ENCODE measurements at regions not wholly inside any gene's neighbourhood (a gene's known extent, or its start where the extent isn't known, plus 50 kb on each side); places are given as distances from the start of the nearest gene placed in this dataset.

DNA sequence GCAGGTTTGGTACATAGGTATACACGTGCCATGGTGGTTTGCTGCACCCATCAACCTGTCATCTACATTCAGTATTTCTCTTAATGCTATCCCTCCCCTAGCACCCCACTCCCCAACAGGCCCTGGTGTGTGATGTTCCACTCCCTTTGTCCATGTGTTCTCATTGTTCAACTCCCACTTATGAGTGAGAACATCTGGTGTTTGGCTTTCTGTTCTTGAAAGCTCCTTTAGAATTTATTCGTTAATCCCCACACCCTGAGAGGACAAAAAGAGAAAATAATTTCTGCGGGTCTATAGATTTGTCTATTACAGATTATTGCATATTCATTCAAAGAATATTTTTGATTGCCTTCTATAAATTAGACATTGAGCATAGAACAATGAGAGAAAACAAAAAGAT lies 455.5 kb downstream of the PLPP3 start:
- H3K4me1 ChIP-seq (ENCODE audit: control insufficient read depth in 1 of 2, insufficient read depth in 2 of 2, low read length in 2 of 2), result no peaks in the 10 kb centered on the region
- intact Hi-C loops (cut with micrococcal nuclease), result no loop called here

DNA sequence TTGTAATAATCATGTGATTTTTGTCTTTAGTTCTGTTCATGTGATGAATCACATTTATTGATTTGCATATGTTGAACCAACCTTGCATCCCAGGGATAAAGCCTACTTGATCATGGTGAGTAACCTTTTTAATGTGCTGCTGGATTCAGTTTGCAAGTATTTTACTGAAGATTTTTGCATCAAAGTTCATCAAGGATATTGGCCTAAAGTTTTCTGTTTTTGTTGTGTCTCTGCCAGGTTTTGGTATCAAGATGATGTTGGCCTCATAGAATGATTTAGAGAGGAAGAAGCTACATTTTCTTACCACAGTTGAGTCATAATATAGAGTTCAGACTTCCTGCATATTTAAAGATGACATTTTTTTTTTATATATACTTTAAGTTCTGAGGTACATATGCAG lies 455.9 kb downstream of the PLPP3 start:
- Mint-ChIP-seq H3K9me3 (peaks cover 0 to 16% (median 10%) of the 10 kb centered on the region in 7 donors), H3K27ac (no peak overlapping the region), H3K36me3 (no peaks in the 10 kb centered on the region), H3K27me3 (ENCODE audit: low read depth in 3 of 3) (peaks cover 0 to 8% (median 0%) of the 10 kb centered on the region in 3 donors), H3K4me3 (no peak overlapping the region), H3K4me1 (no peaks in the 10 kb centered on the region)
- TF ChIP-seq, protein P1, sequence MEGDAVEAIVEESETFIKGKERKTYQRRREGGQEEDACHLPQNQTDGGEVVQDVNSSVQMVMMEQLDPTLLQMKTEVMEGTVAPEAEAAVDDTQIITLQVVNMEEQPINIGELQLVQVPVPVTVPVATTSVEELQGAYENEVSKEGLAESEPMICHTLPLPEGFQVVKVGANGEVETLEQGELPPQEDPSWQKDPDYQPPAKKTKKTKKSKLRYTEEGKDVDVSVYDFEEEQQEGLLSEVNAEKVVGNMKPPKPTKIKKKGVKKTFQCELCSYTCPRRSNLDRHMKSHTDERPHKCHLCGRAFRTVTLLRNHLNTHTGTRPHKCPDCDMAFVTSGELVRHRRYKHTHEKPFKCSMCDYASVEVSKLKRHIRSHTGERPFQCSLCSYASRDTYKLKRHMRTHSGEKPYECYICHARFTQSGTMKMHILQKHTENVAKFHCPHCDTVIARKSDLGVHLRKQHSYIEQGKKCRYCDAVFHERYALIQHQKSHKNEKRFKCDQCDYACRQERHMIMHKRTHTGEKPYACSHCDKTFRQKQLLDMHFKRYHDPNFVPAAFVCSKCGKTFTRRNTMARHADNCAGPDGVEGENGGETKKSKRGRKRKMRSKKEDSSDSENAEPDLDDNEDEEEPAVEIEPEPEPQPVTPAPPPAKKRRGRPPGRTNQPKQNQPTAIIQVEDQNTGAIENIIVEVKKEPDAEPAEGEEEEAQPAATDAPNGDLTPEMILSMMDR (IDR thresholded peaks at IDR 0.05), result no peak
- Histone ChIP-seq H3K9ac (ENCODE audit: insufficient read depth, low read length, poor library complexity, severe bottlenecking) (no peak overlapping the region), H3K36me3 (replicated peaks in 1 of 2; ENCODE audit: control insufficient read depth in 1 of 2, insufficient read depth in 2 of 2, low read length in 2 of 2) (no peaks in the 10 kb centered on the region), H3K4me1 (ENCODE audit: control insufficient read depth in 1 of 2, insufficient read depth in 2 of 2, low read length in 2 of 2) (no peaks in the 10 kb centered on the region), H3K27me3 (ENCODE audit: control insufficient read depth in 2 of 2, insufficient read depth in 2 of 2, low read length in 2 of 2) (no peaks in the 10 kb centered on the region), H3K4me3 (replicated peaks in 1 of 3; ENCODE audit: low read depth in 2 of 3, low read length in 3 of 3) (no peak overlapping the region), H2AFZ (ENCODE audit: insufficient read depth, low read depth, low read length, poor library complexity, severe bottlenecking) (no peak overlapping the region), H4K20me1 (ENCODE audit: insufficient read depth, low read length) (no peaks in the 10 kb centered on the region), H3K79me2 (ENCODE audit: insufficient read depth, low read length) (no peaks in the 10 kb centered on the region), H3K9me3 (replicated peaks in 1 of 2; ENCODE audit: control insufficient read depth in 1 of 2, insufficient read depth in 1 of 2, low read length in 2 of 2) (peaks cover 0 to 5% of the 10 kb centered on the region in 2 donors), H3K4me2 (replicated peaks; ENCODE audit: extremely low read depth, low read length, poor library complexity, severe bottlenecking) (no peak overlapping the region), H3K27ac (ENCODE audit: low read depth in 1 of 2, low read length in 2 of 2) (no peak overlapping the region)
- DNase-seq, result no peak
- intact Hi-C loops (cut with micrococcal nuclease), result no loop called here

More for the DNA sequence above, 455.5 kb downstream of the PLPP3 start:
- no peaks in the 10 kb centered on the region for H3K4me1 Mint-ChIP-seq
- no peak overlapping the region for H3K27ac Mint-ChIP-seq
- no peaks in the 10 kb centered on the region for H3K36me3 ChIP-seq (replicated peaks in 1 of 2; ENCODE audit: control insufficient read depth in 1 of 2, insufficient read depth in 2 of 2, low read length in 2 of 2)
- WGBS (ENCODE audit: insufficient coverage), result 100% methylated on average over 1 of the region's 3 CpGs
- no peaks in the 10 kb centered on the region for H3K36me3 Mint-ChIP-seq
- H4K20me1 ChIP-seq (ENCODE audit: insufficient read depth, low read length), result no peaks in the 10 kb centered on the region
- H3K4me2 ChIP-seq (replicated peaks; ENCODE audit: extremely low read depth, low read length, poor library complexity, severe bottlenecking), result no peak overlapping the region
- H3K27me3 Mint-ChIP-seq (ENCODE audit: low read depth in 3 of 3), result peaks cover 0 to 8% (median 0%) of the 10 kb centered on the region in 3 donors
- H3K4me3 ChIP-seq (replicated peaks in 1 of 3; ENCODE audit: low read depth in 2 of 3, low read length in 3 of 3), result no peak overlapping the region
- no peak overlapping the region for H3K27ac ChIP-seq (ENCODE audit: low read depth in 1 of 2, low read length in 2 of 2)
- H3K9me3 Mint-ChIP-seq, result peaks cover 0 to 17% (median 10%) of the 10 kb centered on the region in 7 donors
- no peak overlapping the region for H3K9ac ChIP-seq (ENCODE audit: insufficient read depth, low read length, poor library complexity, severe bottlenecking)
- no peaks in the 10 kb centered on the region for H3K79me2 ChIP-seq (ENCODE audit: insufficient read depth, low read length)
- peaks cover 0 to 5% of the 10 kb centered on the region in 2 donors for H3K9me3 ChIP-seq (replicated peaks in 1 of 2; ENCODE audit: control insufficient read depth in 1 of 2, insufficient read depth in 1 of 2, low read length in 2 of 2)
- DNase-seq, result no peak
- H3K27me3 ChIP-seq (ENCODE audit: control insufficient read depth in 2 of 2, insufficient read depth in 2 of 2, low read length in 2 of 2), result no peaks in the 10 kb centered on the region
- no peak overlapping the region for H2AFZ ChIP-seq (ENCODE audit: insufficient read depth, low read depth, low read length, poor library complexity, severe bottlenecking)
- no peak overlapping the region for H3K4me3 Mint-ChIP-seq
- TF ChIP-seq, protein P1 (IDR thresholded peaks at IDR 0.05), result no peak

All from CD14-positive monocyte (primary cell).